ENCODE measurements at regions not wholly inside any gene's neighbourhood (a gene's known extent, or its start where the extent isn't known, plus 50 kb on each side); places are given as distances from the start of the nearest gene placed in this dataset.

DNA sequence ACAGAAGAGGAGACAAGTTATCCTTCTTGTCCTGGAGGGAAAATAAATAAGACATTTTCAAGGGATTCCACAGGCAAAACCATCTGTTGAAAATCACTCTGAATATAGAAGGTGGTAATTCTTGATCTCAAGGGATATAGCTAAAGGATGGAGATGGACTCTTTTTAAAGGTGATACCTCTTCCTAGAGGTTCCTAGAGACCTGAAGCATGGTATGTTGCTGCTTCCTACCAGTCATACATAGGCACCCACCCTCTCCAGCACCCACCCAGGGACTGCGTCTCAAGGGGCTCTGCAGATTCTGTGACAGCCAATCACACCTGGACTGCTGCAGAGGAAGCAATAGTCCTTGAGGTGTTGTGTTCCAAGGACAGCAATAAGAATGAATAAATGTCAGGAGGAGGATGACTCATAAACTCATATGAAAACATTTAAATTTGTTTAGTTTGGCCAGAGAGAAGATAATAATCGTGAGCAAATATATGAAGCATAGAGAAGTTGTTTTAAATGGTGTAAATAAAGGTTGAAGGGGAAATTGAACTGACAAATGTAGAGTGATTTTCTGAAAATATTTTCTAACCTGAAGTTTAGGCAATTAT, 741.6 kb upstream of the CBLB start:
- no peak overlapping the region for H3K4me3 ChIP-seq (ENCODE audit: low read depth, low read length)
- TF ChIP-seq, protein P1, sequence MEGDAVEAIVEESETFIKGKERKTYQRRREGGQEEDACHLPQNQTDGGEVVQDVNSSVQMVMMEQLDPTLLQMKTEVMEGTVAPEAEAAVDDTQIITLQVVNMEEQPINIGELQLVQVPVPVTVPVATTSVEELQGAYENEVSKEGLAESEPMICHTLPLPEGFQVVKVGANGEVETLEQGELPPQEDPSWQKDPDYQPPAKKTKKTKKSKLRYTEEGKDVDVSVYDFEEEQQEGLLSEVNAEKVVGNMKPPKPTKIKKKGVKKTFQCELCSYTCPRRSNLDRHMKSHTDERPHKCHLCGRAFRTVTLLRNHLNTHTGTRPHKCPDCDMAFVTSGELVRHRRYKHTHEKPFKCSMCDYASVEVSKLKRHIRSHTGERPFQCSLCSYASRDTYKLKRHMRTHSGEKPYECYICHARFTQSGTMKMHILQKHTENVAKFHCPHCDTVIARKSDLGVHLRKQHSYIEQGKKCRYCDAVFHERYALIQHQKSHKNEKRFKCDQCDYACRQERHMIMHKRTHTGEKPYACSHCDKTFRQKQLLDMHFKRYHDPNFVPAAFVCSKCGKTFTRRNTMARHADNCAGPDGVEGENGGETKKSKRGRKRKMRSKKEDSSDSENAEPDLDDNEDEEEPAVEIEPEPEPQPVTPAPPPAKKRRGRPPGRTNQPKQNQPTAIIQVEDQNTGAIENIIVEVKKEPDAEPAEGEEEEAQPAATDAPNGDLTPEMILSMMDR (IDR thresholded peaks at IDR 0.05; ENCODE audit: borderline replicate concordance, insufficient read depth, low read depth, low read length): no peak

DNA sequence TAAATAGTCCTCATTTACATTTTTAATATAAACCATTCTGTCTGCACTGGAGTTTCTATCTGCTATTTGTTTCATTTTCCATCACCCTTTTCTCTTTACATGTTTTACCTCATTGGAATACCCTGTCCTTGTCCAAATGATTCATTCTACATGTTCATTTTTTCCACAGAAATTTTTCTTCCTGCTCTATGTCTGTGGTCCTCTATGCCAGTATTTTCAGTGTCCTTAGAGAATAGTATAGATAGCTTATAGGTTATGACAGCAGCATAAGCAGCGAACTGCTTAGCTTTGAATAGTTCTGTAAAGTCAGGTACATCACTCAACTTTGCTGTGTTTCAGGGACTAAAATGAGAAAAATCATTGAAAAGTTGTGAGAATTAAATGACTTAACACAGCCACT, 742.3 kb upstream of the CBLB start:
- TF ChIP-seq, protein P1 (IDR thresholded peaks at IDR 0.05; ENCODE audit: borderline replicate concordance, insufficient read depth, low read depth, low read length): no peak
- H3K4me3 ChIP-seq (ENCODE audit: low read depth, low read length): no peak overlapping the region

DNA sequence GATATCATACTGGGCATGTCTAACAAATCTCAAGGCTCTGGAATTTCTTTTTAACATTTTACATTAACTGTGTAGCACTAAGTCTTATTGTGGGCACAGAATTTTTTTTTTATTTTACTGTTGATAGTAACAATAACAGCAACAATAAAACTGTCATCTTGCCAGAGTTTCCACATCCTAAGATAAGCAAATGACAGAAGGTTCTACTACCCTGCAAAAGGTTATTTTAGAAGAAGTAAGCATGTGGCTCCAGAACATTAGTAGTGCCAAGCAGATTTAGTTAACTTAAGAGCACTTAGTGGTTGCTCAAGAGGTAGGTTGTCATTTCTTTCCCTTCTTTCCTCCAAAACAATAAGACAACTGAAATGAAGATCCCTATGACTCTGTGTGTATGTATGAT, 743.0 kb upstream of the CBLB start:
- TF ChIP-seq, protein P1 (IDR thresholded peaks at IDR 0.05; ENCODE audit: borderline replicate concordance, insufficient read depth, low read depth, low read length): no peak
- no peak overlapping the region for H3K4me3 ChIP-seq (ENCODE audit: low read depth, low read length)

DNA sequence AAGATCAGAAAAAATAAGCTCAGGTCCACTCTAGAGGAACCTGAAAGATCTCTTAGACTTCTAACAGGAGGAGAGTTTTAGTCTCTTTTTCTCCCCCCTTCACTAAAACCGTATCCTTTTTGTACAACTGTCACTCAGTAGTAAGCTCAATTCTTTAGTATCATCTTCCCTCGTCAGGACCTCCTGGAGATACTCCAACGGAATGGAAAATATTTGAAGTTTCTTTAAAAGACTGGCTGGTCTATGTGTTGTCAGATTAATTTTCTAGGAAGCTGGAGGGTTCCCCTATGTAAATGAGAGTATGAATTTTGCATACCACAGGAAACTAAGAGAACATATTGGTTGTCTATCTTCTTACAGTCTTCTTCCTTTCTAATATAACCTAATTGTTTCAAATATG, 747.7 kb upstream of the CBLB start:
- TF ChIP-seq, protein P1 (IDR thresholded peaks at IDR 0.05; ENCODE audit: borderline replicate concordance, insufficient read depth, low read depth, low read length): no peak
- H3K4me3 ChIP-seq (ENCODE audit: low read depth, low read length): no peak overlapping the region

DNA sequence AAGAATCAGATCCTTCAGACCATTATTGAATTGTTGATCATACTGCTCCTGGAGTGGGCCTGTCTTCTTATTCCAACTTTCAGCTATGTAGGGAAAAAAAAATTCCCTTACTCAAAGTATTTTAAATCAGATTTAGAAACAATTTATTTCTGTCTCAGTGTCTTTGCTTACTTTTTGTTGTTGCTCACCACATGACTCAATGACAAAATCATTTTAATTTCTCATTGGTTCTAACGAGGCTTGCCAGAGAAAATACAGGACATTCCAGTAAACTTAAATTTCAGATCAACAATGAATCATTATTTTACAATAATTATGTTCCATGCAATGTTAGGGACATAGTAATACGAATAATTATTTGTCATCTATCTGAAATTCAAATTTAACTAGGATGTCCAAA, 748.5 kb upstream of the CBLB start:
- TF ChIP-seq, protein P1 (IDR thresholded peaks at IDR 0.05; ENCODE audit: borderline replicate concordance, insufficient read depth, low read depth, low read length): no peak
- no peak overlapping the region for H3K4me3 ChIP-seq (ENCODE audit: low read depth, low read length)

DNA sequence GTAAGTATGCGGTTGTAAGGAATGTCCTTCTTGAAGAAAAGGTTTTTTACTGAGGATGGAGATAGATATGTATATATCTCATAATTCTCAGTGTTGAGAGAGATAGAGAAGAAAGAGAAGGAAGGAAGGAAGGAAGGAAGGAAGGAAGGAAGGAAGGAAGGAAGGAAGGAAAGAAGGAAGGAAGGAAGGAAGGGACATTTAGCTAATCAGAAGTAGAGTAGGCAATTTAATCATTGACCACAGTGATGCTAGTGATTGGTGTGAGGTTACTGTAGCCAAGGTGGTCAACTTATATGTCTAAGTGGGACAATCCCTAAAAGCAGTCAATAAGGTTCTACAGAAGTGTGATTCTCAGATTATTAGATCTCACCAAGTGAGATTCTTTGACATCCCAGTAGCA, 751.8 kb upstream of the CBLB start:
- no peak overlapping the region for H3K4me3 ChIP-seq (ENCODE audit: low read depth, low read length)
- TF ChIP-seq, protein P1 (IDR thresholded peaks at IDR 0.05; ENCODE audit: borderline replicate concordance, insufficient read depth, low read depth, low read length): no peak

DNA sequence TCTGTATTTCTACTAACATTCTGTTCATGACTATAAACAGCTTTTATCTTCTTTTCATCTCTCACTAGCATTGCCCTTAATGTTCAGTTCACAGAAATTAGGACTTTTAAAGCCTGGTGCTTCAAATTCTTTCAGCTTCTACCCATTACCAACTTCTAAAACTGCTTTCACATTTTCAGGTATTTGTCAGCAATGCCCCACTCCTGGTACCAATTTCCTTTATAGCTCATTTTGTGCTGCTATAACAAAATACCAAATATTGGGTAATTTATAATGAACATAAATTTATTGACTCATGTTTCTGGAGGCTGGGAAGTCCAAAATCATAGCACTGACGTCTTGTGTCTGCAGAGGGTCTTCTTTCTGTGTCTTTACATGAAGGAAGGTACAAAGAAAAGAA, 753.1 kb upstream of the CCDC54 start:
- TF ChIP-seq, protein P1 (IDR thresholded peaks at IDR 0.05; ENCODE audit: borderline replicate concordance, insufficient read depth, low read depth, low read length): no peak
- no peak overlapping the region for H3K4me3 ChIP-seq (ENCODE audit: low read depth, low read length)
